T-cell (primary cell): ENCODE measurements at regions not wholly inside any gene's neighbourhood (a gene's known extent, or its start where the extent isn't known, plus 50 kb on each side); places are given as distances from the start of the nearest gene placed in this dataset.

ENCODE experiments used
- ATAC-seq, 4 experiments: fragments of 200-7000 bp in 3 of 4; fragments of 150-1000 bp in 1 of 4; cut with Tn5 transposase; replicated peaks in 1 of 4; 1 replicate in 3 of 4; 2 replicates in 1 of 4; pipeline ENCODE4 v1.10.0; 2021; ENCODE audit warnings: moderate library complexity in 3 of 4, mild to moderate bottlenecking in 2 of 4, moderate number of reproducible peaks in 1 of 4
- CTCF ChIA-PET, 2 donors: fragments of 300-600 bp; sonication (Branson Sonifier 250); formaldehyde crosslinking; loops; one replicate each; lab custom pipeline; 2022; ENCODE audit warnings: antibody characterized with exemption in 2 of 2; lab: Charles Lee
- POLR2A ChIA-PET, 2 donors: fragments of 300-600 bp; sonication (Branson Sonifier 250); formaldehyde crosslinking; loops; one replicate each; lab custom pipeline; 2022; ENCODE audit warnings: antibody characterized with exemption in 2 of 2; lab: Charles Lee
- DNase-seq, 35 experiments: peaks; one replicate each; pipeline versions ENCODE4 v3.0.0 to v3.0.0-alpha.2; 2013 to 2023
- H3K27ac ChIP-seq: one replicate; pipeline ENCODE4 v1.5.1; 2013; ENCODE audit warnings: low read length
- H3K27me3 ChIP-seq, 2 experiments: replicated peaks in 1 of 2; 1 replicate in 1 of 2; 2 replicates in 1 of 2; pipeline versions ENCODE4 v1.6.1 to v1.7.0; 2013; ENCODE audit warnings: low read length in 1 of 2, mixed read lengths in 1 of 2; ENCODE audit not compliant: control insufficient read depth in 2 of 2, insufficient read depth in 2 of 2; ENCODE audit errors: extremely low read depth in 1 of 2
- H3K36me3 ChIP-seq, 2 donors: 1 replicate in 1 of 2; 2 replicates in 1 of 2; pipeline versions ENCODE4 v1.6.1 to v1.7.0; 2013; ENCODE audit warnings: low read length in 1 of 2; ENCODE audit not compliant: control insufficient read depth in 2 of 2, insufficient read depth in 1 of 2; ENCODE audit errors: extremely low read depth in 1 of 2
- H3K4me1 ChIP-seq, 2 experiments: 1 replicate in 1 of 2; 2 replicates in 1 of 2; pipeline versions ENCODE4 v1.6.1 to v1.7.0; 2013; ENCODE audit warnings: low read length in 2 of 2, mixed read lengths in 1 of 2; ENCODE audit not compliant: insufficient read depth in 2 of 2, control insufficient read depth in 1 of 2; ENCODE audit errors: extremely low read depth in 1 of 2
- H3K4me3 ChIP-seq, 2 donors: 1 replicate in 1 of 2; 2 replicates in 1 of 2; pipeline versions ENCODE4 v1.5.1 to v1.7.0; 2013; ENCODE audit warnings: mild to moderate bottlenecking in 2 of 2, low read length in 1 of 2, moderate library complexity in 1 of 2; ENCODE audit not compliant: control insufficient read depth in 1 of 2; ENCODE audit errors: extremely low read depth in 1 of 2
- H3K9me3 ChIP-seq: 2 replicates; pipeline ENCODE4 v1.7.0; 2013
- H3K27ac Mint-ChIP-seq, 2 donors: one replicate each; pipeline ENCODE4 v1.8.0; 2020 to 2021; ENCODE audit warnings: mild to moderate bottlenecking in 2 of 2, mixed read lengths in 2 of 2
- H3K27me3 Mint-ChIP-seq, 2 donors: one replicate each; pipeline ENCODE4 v1.8.0; 2021 to 2022; ENCODE audit warnings: mixed read lengths in 2 of 2
- H3K36me3 Mint-ChIP-seq: one replicate; pipeline ENCODE4 v1.8.0; 2021; ENCODE audit warnings: mixed read lengths
- H3K4me1 Mint-ChIP-seq, 3 donors: one replicate each; pipeline ENCODE4 v1.8.0; 2020 to 2022; ENCODE audit warnings: mixed read lengths in 3 of 3, mild to moderate bottlenecking in 1 of 3
- H3K4me3 Mint-ChIP-seq, 3 donors: one replicate each; pipeline ENCODE4 v1.8.0; 2020 to 2022; ENCODE audit warnings: mild to moderate bottlenecking in 3 of 3, mixed read lengths in 3 of 3, moderate library complexity in 3 of 3
- H3K9me3 Mint-ChIP-seq, 3 donors: one replicate each; pipeline ENCODE4 v1.8.0; 2020 to 2022; ENCODE audit warnings: mixed read lengths in 3 of 3
- WGBS: methylation state at CpG from one replicate; pipeline ENCODE4 v1.1.5; 2013; ENCODE audit warnings: missing lambda C conversion rate; ENCODE audit not compliant: insufficient coverage; 5-methylcytosine and 5-hydroxymethylcytosine counted together

DNA sequence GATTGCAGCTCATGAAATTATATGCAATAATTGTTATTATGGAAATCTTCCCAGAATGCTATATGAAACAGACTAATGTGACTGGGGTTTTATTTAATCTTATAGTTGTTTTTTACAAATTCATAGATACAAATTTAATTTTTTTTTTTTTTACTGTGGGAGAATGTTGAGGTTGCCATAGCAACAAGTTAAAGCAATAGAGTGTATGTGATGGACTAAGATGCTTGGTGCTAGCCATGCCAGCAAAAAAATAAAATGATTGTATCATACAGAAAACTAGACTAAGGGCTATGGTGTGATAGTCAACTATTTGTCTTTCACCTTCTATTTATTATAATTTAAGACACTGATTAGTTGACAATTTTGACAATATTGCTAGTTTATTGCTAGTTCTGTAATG lies 163.2 kb upstream of the BLID start:
- no peaks in the 10 kb centered on the region for H3K4me1 Mint-ChIP-seq
- H3K27me3 Mint-ChIP-seq: peaks cover 0 to 3% of the 10 kb centered on the region in 2 donors
- no peak for DNase-seq
- Histone ChIP-seq H3K9me3 (no peaks in the 10 kb centered on the region), H3K27me3 (no peaks in the 10 kb centered on the region), H3K36me3 (no peaks in the 10 kb centered on the region), H3K27ac (no peak overlapping the region), H3K4me1 (no peaks in the 10 kb centered on the region), H3K4me3 (no peak overlapping the region)
- H3K36me3 Mint-ChIP-seq: no peaks in the 10 kb centered on the region
- H3K4me3 Mint-ChIP-seq: no peak overlapping the region
- no peaks in the 10 kb centered on the region for H3K9me3 Mint-ChIP-seq
- ChIA-PET CTCF (no interaction called here), POLR2A (no interaction called here)
- no peak for ATAC-seq
- no peak overlapping the region for H3K27ac Mint-ChIP-seq

DNA sequence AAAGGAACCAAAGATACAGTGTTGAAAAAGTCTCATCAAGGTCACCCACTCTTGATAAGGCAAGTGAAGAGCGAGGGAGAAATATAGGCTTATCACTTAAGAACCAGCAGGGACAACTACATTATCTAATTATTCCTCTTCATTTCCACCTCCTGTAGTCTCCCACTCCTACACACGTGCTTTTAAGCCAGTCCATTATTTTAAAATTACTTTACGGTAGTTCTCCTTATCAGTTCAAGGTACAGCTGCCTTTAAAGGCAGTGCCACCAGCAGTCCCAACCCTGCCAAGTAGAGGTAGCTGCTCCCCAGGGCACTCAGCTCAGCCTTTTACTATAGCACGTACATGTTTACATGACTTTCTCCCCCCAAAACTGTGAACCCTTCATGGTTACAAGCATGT lies 161.5 kb upstream of the BLID start:
- H3K4me1 Mint-ChIP-seq: no peaks in the 10 kb centered on the region
- Histone ChIP-seq H3K9me3 (no peaks in the 10 kb centered on the region), H3K4me1 (no peaks in the 10 kb centered on the region), H3K36me3 (no peaks in the 10 kb centered on the region), H3K4me3 (no peak overlapping the region), H3K27ac (no peak overlapping the region), H3K27me3 (no peaks in the 10 kb centered on the region)
- no peak for DNase-seq
- CTCF ChIA-PET: no interaction called here
- H3K9me3 Mint-ChIP-seq: no peaks in the 10 kb centered on the region
- peaks cover 0 to 3% of the 10 kb centered on the region in 2 donors for H3K27me3 Mint-ChIP-seq
- POLR2A ChIA-PET: no interaction called here
- H3K4me3 Mint-ChIP-seq: no peak overlapping the region
- H3K27ac Mint-ChIP-seq: no peak overlapping the region
- 81% methylated on average over 3 of the region's 4 CpGs for WGBS
- no peak for ATAC-seq
- H3K36me3 Mint-ChIP-seq: no peaks in the 10 kb centered on the region

DNA sequence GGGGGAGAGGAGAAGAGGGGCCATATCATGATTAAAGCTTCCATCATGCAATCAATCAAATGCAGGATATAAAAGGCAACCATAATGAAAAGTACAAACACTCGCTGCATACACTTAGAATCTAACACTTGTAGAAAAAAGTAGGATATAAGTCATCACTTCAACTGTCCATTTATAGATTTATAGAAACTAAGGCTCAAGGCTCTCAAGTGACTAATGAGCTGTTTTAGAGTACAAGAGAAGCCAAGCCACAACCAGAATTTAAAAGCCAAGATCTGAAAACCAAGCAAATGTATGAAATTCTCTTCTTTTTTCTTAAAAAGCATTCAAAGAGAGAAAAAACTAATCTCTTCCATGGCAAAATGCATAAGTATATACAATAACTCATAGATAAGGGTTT lies 160.2 kb upstream of the BLID start:
- Histone ChIP-seq H3K27me3 (peaks cover 0 to under 1% of the 10 kb centered on the region in 2 experiments), H3K9me3 (no peaks in the 10 kb centered on the region), H3K4me3 (no peak overlapping the region), H3K4me1 (no peaks in the 10 kb centered on the region), H3K27ac (no peak overlapping the region), H3K36me3 (no peaks in the 10 kb centered on the region)
- no peak for DNase-seq
- WGBS: no CpG with 5 or more reads among the region's 1 CpG
- ATAC-seq: no peak
- H3K4me3 Mint-ChIP-seq: no peak overlapping the region
- CTCF ChIA-PET: interaction anchor here in 1 of 2 donors (0.6 kb wide), 1 partner anchor 59 kb away, joined by 3 read pairs; no protein-coding TSS in a partner anchor
- peaks cover 0 to 3% of the 10 kb centered on the region in 2 donors for H3K27me3 Mint-ChIP-seq
- POLR2A ChIA-PET: no interaction called here
- no peaks in the 10 kb centered on the region for H3K9me3 Mint-ChIP-seq
- H3K36me3 Mint-ChIP-seq: no peaks in the 10 kb centered on the region
- H3K27ac Mint-ChIP-seq: no peak overlapping the region
- no peaks in the 10 kb centered on the region for H3K4me1 Mint-ChIP-seq

DNA sequence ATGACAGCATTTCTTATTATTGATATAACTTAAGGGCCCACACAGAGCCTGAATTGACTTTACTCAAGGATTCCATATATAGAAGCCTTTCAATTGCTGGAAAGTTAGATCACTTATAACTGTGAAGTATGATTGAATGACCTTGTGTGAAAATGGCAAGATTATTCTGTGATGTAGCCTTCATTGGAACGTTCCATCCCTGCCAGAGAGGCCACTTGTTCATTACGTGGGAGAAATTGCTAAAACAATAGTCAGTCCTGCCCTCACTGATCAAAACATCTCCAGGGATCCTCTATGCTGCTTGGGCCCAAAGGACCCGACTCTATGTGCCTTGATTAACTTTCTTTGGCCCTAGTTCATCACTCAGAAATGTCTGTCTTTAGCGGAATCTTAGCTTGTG lies 159.5 kb upstream of the BLID start:
- H3K4me1 ChIP-seq: no peaks in the 10 kb centered on the region

DNA sequence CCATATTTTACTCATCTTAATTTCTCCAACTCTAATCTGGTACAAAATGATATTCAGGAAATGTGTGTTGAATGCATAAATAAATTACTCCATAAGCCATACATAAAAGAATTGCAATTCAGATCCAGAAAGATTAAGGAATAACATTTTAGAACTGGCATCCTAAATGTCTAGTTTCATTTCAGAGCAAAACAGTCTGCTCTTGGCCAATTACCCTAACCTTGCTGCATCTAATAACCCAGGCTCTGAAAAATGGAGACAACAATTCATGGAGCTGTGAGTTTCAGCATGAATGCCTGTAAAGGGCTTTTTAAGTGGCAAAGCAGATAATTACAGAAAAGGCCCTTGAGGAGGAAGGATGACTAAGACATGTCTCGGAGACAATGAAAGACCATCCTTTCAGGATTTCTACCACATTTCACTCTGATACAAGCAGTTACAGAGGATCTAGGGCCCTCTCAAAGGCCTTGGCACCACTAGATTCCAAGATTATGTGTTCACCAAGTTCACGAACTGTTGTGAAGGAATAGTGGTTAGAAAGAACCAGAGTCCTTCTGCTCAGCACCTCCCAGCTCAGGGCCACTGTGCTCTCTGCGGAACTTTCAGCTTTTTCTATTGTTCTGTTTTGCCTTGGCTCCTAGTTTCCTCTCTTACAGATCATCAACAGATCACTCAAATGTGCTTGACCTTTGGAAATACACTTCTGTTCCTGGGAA lies 157.6 kb upstream of the BLID start:
- ChIA-PET CTCF (no interaction called here), POLR2A (no interaction called here)
- WGBS: 67% methylated on average over 1 of the region's 3 CpGs
- H3K27ac Mint-ChIP-seq: no peak overlapping the region
- Histone ChIP-seq H3K4me3 (no peak overlapping the region), H3K4me1 (no peaks in the 10 kb centered on the region), H3K27ac (no peak overlapping the region), H3K9me3 (no peaks in the 10 kb centered on the region), H3K36me3 (no peaks in the 10 kb centered on the region), H3K27me3 (peaks cover 0 to 3% of the 10 kb centered on the region in 2 experiments)
- DNase-seq (no peak), ATAC-seq (no peak)
- no peaks in the 10 kb centered on the region for H3K4me1 Mint-ChIP-seq
- H3K9me3 Mint-ChIP-seq: no peaks in the 10 kb centered on the region
- no peak overlapping the region for H3K4me3 Mint-ChIP-seq
- no peaks in the 10 kb centered on the region for H3K36me3 Mint-ChIP-seq
- peaks cover 4 to 5% of the 10 kb centered on the region in 2 donors for H3K27me3 Mint-ChIP-seq

More for the DNA sequence above, 159.5 kb upstream of the BLID start:
- CTCF ChIA-PET: no interaction called here
- Mint-ChIP-seq H3K27me3 (peaks cover 0 to 4% of the 10 kb centered on the region in 2 donors), H3K27ac (no peak overlapping the region), H3K36me3 (no peaks in the 10 kb centered on the region), H3K4me1 (no peaks in the 10 kb centered on the region), H3K9me3 (no peaks in the 10 kb centered on the region), H3K4me3 (no peak overlapping the region)
- ATAC-seq (no peak), DNase-seq (no peak)
- H3K9me3 ChIP-seq: no peaks in the 10 kb centered on the region
- 81% methylated on average over 2 of the region's 4 CpGs for WGBS
- H3K36me3 ChIP-seq: no peaks in the 10 kb centered on the region
- peaks cover 0 to 3% of the 10 kb centered on the region in 2 experiments for H3K27me3 ChIP-seq
- POLR2A ChIA-PET: no interaction called here
- H3K27ac ChIP-seq: no peak overlapping the region
- H3K4me3 ChIP-seq: no peak overlapping the region

DNA sequence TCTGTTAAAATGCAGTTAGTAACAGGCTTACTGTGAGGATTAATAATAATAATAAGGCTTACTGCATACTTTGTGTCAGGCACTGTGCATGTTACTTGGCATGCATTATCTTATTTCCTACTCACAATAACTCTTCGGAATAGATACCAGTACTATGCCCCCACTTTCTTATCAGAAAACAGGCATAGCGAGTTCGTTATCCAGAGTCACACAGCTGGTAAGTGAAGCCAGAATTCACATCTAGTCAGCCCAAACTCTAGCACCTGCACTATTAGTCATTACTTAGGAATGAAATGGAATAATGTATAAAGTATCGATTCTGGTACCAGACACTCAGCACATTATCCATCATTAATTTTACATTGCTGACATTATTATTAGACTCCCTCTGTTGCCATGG lies 155.7 kb upstream of the BLID start:
- H3K4me1 ChIP-seq: no peaks in the 10 kb centered on the region
- H3K9me3 Mint-ChIP-seq: no peaks in the 10 kb centered on the region
- POLR2A ChIA-PET: no interaction called here
- no peaks in the 10 kb centered on the region for H3K4me1 Mint-ChIP-seq
- CTCF ChIA-PET: no interaction called here
- H3K36me3 ChIP-seq: no peaks in the 10 kb centered on the region
- H3K4me3 Mint-ChIP-seq: no peak overlapping the region
- H3K27me3 Mint-ChIP-seq: peaks cover 4 to 5% of the 10 kb centered on the region in 2 donors
- no peak for DNase-seq
- no peak overlapping the region for H3K27ac ChIP-seq
- no peaks in the 10 kb centered on the region for H3K36me3 Mint-ChIP-seq
- H3K27ac Mint-ChIP-seq: no peak overlapping the region
- H3K9me3 ChIP-seq: no peaks in the 10 kb centered on the region
- H3K4me3 ChIP-seq: no peak overlapping the region
- ATAC-seq: no peak
- H3K27me3 ChIP-seq: peaks cover 0 to 3% of the 10 kb centered on the region in 2 experiments
- 100% methylated on average over 1 of the region's 4 CpGs for WGBS

DNA sequence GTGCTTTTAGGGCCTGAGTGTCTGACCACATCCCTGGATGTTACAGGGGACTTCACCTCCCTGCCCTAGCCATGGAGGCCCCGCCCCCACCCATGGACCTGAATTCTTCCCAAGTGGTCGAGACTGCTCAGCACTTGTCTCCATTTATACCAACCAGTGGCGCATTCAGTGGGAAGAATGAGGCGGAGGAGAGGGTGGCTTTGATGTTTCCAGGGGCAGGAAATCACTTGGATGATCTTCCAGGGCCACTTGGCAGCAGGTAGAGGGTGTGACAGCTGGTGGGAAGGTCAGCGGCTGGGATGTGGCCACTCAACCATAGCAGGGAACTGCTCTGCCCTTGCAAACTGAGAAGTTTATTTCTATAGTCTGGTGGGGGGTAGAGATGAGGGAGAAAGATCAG lies 155.1 kb upstream of the BLID start:
- H3K36me3 ChIP-seq: no peaks in the 10 kb centered on the region
- H3K27ac Mint-ChIP-seq: no peak overlapping the region
- H3K36me3 Mint-ChIP-seq: no peaks in the 10 kb centered on the region

More for the DNA sequence above, 155.1 kb upstream of the BLID start:
- H3K9me3 ChIP-seq: no peaks in the 10 kb centered on the region
- ATAC-seq: no peak
- no peaks in the 10 kb centered on the region for H3K9me3 Mint-ChIP-seq
- no peak overlapping the region for H3K4me3 Mint-ChIP-seq
- no peaks in the 10 kb centered on the region for H3K4me1 ChIP-seq
- DNase-seq: no peak
- H3K27me3 Mint-ChIP-seq: peaks cover 4 to 5% of the 10 kb centered on the region in 2 donors
- H3K4me3 ChIP-seq: no peak overlapping the region
- no peaks in the 10 kb centered on the region for H3K4me1 Mint-ChIP-seq
- H3K27me3 ChIP-seq: peaks cover 0 to 3% of the 10 kb centered on the region in 2 experiments
- 78% methylated on average over 1 of the region's 5 CpGs for WGBS
- ChIA-PET POLR2A (no interaction called here), CTCF (no interaction called here)
- no peak overlapping the region for H3K27ac ChIP-seq
